GM19043 (cell line): ENCODE measurements at regions not wholly inside any gene's neighbourhood (a gene's known extent, or its start where the extent isn't known, plus 50 kb on each side); places are given as distances from the start of the nearest gene placed in this dataset.
"Not testable (repeated sequence)": the region's sequence is repeated elsewhere in the genome, so short reads cannot be mapped to it uniquely, and the experiment has no call there.

Source experiments
- ATAC-seq: cut with Tn5 transposase; IDR thresholded peaks from one replicate; pipeline ENCODE4 v1.9.1; 2021; ENCODE audit warnings: low read depth; ENCODE audit not compliant: unreplicated experiment

DNA sequence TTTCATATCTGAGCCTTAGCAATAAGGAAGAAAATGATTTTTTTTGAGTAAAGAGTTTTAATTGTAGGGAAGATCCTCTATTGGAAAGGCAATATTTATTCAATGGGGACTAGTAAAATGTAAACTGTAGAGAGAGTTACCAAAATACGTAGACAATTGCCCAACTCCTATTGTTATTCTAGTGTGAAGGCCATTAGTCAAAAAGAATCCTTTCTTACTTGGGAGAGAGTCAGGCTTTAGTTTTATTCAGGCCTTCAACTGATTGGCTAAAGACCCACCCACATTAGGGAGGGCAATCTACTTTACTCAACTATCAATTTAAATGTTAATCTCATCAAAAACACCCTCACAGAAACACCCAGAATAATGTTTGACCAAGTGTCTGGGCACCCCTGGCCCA is 485.8 kb upstream of the ATXN7L3B start:
- no peak for ATAC-seq

DNA sequence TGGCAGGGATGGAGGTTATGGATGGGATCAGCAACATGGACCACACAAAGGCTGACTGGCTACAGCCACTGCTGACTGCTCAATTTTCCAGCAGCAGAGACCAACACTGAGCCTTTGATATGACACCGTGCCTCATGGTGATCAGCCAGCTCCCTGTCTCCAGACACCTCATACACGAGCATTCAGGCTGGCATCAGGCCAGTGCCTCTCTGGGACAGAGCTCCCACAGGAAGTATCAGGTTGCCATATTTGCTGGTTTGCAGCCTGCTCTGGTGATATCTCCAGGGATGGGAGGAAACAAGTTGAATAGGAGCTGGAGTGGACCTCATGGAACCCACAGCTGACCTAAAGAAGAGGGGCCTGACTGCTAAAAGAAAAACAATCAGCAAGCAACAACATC is 471.2 kb upstream of the ATXN7L3B start:
- no peak for ATAC-seq

DNA sequence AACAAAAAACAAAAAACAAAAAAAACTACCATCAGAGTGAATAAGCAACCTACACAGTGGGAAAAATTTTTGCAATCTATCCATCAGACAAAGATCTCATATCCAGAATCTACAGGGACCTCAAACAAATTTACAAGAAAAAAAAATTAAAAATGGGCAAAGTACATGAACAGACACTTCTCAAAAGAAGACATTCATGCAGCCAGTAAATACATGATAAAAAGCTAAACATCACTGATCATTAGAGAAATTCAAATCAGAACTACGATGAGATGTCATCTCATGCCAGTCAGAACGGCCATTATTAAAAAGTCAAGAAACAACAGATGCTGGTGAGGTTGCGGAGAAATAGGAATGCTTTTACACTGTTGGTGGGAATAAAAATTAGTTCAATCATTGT is 466.5 kb upstream of the ATXN7L3B start:
- ATAC-seq: no peak

DNA sequence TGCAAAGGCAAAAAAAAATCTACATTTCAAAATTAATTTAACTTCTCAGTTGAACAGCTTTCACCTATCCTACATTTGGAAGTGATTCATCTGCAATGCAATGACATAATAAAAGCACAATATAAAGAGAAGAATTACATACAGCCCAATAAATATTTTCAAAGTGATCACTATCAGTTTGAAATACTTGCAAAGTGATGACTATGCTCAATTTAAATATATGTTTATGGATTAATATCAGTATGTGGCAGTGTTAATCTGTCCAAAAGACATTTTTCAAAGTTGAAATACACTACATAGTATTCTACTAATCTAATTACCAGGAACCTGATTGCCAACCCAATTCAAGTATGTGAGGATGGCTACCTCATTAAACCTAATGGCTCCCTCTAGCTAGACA is 460.7 kb upstream of the ATXN7L3B start:
- ATAC-seq: no peak

DNA sequence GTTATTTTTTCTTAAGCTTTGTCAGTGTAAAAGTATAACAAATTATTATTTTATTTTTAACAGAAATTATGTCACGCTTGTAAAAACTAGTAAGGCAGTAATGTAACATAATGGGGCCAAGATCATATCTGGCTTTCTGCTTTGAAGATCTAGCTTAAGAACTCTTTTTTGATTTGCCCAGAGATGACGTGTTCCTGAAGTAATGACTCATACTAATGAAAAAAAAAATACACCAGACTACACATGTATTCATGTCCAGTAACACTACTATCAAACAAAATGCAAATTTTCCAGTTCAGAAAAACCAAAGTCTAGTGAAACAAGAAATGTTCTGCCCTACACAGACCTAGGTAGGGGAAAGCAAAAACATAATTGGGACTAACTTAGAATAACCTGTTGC is 432.2 kb upstream of the ATXN7L3B start:
- ATAC-seq: no peak

DNA sequence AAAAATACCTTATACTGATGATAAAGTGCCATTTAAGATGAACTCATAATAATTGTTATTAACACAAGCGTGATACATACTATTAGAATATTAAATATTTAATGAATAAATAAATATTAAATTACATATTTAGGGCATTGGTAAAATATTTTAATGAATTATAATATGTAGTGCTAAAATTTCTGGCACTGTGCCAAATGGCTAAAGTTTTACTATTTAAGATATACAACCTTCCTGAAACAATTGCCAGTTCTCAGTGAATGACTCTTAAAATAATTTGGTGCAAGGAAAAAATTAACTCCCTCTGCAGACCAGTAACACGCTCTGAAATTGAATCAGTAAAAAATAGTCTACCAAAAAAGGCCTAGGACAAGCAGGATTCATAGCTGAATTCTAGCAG is 428.9 kb upstream of the ATXN7L3B start:
- ATAC-seq: no peak

DNA sequence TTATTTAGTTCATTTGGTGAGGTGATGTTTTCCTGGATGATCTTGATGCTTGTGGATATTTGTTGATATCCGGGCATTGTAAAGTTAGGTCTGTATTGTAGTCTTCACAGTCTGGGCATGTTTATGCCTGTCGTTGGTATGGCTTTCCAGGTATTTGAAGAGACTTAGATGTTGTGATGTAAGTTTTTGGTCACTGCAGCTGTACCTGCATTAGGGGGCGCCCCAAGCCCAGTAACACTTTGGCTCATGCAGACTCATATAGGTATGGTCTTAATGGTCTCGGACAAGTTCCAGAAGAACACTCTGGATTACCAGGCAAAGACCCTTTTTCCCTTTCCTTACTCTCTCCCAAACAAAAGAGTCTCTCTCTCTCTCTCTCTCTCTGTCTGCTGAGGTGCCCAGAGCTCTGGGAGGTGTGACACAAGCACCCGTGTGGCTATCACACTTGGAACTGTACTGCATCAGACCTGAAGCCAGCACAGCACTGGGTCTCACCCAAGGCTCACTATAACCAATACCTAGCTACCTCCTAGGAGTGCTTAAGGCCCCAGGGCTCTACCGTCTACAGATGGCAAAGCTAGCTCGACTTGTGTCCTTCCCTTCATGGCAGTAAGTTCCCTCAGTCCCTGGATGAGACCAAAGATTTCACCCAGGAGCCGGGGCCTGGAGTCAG is 425.8 kb upstream of the ATXN7L3B start:
- ATAC-seq: no peak

DNA sequence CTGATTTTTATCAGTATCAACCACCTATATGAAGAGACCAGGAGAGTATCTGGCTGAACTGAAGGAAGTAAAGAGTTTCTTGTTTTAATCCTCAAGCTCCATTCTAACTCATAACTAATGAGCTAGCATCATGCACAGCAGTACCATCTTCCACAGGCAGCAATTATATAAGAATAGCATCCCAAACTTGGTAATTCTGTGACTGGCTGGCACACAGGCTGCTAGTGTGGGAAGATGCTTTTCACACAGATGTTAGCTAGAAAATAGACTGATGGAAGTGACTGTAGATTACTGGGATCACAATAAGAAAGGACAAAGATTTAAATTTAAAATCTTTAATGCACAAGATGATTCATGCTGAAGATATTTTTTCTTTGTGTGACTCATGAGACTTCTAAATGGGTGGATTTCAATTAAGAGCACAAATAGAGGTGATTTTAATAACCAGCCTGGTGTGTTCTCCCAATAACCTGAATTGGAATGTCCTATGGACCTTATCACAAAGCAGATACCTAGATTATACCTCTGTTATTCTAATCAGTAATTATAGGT is 417.7 kb upstream of the ATXN7L3B start:
- no peak for ATAC-seq

DNA sequence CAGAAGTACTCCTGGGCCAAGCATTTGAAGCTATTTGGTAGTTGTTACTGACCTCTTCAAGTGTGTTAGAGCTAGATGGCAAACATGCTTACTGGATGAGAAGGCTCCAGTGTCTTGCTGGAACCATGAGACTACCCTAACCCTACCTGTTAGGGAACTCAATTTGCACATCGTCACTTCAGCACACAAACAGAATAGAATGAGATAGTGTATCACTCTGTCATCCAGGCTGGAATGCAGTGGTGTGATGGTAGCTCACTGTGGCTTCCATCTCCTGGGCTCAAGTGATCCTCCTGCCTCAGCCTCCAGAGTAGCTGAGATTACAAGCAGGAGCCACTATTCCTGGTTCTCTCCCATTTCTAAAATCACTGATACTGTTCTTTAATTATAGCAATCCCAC is 417.0 kb upstream of the ATXN7L3B start:
- no peak for ATAC-seq

DNA sequence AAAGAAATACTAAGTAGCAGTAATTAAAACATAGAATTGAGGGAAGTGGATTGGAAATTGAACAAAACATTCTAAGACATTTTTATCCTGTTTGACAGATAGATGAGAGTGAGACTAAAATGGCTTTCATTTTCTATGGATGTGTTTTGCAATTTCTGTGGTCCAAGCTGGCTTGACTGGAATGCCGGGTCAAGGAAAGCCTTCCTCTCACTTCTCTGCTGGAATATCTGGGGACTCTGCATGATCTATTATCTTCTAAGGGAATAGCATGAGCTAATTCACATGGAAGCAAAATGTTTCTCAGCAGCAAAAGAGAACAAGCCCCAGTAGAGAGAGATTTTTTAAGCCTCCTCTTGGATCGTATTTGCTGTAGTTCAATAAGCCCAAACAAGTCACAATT is 407.9 kb upstream of the ATXN7L3B start:
- ATAC-seq: no peak

DNA sequence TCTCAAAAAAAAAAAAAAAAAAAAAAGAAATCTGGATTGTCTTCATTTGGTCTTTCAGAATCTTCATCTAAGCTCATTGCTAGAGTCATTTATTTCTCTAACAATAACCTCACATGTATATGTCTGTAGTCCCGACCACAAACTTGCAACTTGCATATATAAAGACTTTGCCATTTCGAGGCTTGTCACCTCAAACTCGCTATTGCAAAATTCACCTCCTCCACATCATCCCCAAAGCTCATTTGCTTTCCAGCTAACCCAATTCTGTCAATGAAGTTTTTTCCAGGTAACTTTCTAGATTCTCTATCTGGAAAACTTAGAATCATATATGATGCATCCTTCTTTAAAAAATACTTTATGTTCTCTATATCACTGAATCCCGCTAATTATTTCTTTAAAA is 393.2 kb upstream of the ATXN7L3B start:
- ATAC-seq: no peak

DNA sequence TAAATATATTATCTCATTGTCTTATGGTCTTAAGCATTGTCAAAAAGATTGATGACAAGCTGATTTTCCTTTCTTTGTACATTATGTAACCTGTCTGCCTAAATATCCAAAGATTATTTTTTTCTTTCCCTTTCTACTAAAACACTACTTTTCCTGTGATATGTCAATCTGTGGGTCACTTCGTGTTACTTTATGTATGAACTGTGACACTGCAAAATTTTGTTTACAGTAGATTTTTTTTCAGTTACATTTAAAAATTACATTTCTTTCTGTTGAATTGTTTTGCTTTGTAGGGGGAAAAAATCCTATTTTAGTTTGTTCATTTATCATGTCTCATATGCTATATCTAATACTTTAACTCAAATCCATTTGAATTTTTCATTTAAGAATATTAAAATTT is 392.3 kb upstream of the ATXN7L3B start:
- ATAC-seq: no peak

DNA sequence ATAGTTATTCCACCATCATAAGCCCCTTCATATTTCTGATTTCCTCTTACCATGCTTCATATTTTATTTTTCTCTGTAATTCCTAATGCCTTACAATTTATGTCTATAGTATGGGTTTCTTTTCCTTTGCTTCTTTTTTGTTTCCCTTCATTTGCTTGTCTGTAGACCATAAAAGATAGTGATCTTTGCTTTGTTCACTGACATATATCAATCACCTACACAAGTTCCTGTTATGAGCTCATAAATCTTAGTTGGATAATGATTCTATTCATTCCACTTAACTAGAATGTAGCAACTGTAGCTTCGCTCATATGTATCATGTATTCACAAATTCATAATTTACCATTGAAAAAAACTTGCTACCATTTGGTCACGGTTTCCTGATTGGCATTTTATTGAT is 388.8 kb upstream of the ATXN7L3B start:
- ATAC-seq: no peak

DNA sequence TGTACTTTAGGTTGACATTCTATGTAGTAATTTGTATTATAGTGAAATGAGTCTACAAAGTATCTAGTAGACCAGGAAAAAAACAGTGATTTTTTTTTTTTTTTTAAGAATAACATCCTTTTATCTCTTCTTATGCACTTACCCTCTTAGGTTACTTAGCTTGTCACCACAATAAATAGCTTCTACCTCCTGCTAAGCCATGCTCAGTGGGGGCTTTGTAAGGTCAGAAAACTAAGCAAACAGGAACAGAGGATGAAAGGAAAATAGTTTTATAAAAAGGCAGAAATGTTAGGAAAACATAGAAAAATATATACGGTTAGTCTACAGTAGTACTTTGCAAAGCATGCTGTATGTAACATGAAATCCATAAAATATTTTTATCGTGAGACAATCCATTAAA is 385.3 kb upstream of the ATXN7L3B start:
- ATAC-seq: no peak

DNA sequence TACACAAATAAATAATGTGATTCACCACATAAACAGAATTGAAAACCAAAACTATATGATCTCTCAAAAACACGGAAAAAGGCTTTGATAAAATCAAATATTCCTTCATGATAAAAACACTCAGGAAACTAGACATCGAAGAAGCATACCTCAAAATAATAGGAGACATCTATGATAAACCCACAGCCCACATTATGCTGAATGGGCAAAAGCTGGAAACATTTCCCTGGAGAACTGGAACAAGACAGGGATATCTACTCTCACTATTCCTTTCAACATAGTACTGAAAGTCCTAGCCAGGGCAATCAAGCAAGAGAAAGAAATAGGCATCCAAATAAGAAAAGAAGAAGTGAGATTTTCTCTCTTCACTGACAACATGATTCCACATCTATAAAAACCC is 371.5 kb upstream of the ATXN7L3B start:
- ATAC-seq: no peak

DNA sequence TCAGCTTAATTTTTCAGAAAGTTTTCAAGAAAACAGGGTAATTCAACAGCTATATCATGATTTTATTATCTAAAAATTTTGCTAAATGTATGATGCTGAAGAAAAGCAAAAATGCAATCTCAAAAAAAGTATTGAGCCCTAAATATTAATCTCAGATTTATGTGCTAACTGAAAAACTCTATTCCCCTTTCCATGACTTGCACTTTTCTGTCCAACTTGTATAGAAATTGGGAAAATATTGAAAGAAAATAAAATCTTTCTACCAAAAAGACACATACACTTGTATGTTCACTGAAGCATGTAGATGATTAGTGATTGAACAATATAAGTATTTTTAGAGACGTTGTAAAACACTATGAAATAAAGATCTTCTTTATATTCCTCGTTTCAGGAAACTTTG is 368.0 kb upstream of the ATXN7L3B start:
- ATAC-seq: no peak

DNA sequence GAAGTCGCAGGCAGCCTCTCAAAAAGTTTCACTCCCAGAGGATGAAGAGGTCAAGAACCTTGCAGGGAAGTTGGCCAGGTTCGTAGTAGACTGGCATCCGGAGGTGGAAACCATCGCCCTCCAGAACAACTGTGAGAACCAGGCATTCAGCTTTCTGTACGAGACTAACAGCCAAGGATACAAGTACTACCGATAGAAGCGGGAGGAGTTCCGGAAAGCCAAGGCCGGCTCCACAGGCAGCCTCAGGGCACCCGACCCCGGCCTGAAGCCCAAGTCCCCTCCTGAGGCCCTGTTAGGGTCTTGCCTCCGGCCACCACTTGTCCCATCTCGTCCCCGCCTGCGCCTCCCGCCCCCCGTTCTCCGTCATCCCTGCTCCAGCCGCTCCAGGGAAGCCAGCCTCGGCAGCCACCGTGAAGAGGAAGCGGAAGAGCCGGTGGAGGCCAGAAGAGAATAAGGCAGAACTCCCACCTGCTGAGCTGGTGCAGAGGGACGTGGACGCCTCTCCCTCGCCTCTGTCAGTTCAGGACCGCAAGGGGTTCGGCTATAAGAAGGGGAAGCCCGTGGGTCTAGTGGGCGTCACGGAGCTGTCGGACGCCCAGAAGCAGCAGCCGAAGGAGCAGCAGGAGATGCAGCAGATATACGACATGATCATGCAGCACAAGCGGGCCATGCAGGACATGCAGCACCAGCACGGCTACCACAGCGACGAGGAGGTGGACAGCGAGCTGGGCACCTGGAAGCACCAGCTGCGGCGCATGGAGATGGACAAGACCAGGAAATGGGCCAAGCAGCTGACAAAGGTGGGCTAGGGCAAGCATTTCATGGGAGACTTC is 366.8 kb upstream of the ATXN7L3B start:
- no peak for ATAC-seq

DNA sequence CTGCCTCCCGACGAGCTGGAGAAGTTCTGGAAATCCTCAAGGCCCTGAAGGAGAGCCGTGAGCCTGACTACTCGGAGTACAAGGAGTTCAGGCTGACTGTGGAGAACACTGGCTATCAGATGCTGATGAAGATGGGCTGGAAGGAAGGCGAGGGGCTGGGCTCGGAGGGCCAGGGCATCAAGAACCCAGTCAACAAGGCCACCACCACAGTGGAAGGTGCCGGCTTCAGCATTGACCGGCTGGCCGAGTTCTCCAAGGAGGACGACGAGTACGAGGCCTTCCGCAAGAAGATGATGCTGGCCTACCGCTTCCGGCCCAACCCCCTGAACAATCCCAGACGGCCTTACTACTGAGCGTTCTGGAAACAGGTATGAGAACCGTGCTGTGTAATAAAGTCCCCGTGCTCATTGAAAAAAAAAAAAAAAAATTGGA is 366.1 kb upstream of the ATXN7L3B start:
- no peak for ATAC-seq

DNA sequence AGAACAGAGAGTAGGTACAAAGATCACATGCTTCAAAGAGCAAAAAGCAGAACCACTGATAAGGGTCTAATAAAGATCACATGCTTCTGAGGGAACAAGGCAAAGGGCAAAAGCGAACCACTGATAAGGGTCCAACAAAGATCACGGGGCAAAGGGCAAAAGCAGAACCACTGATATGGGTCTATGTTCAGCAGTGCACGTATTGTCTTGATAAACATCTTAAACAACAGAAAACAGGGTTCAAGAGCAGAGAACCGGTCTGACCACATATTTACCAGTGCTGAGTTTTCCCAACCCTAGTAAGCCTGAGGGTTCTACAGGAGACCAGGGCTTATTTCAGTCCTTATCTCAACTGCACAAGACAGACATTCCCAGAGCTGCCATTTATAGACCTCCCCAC is 362.7 kb upstream of the ATXN7L3B start:
- not testable (repeated sequence) for ATAC-seq

DNA sequence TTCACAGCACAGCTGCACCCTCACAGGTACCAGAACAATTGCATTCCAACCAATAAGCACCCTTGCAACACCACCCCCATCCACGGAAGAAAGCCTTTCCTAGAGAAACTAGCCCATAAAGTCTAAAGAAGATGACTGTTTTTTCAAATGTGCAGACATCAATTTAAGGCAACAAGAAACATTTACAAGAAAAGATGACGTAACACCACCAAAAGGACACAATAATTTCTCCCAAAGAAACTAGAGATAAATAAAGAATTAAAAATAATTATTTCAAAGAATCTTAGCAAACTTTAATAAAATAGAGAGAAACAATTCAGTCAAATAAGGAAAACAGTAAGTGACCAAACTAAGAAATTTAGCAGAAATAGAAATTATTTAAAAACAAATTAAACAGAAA is 352.3 kb upstream of the ATXN7L3B start:
- ATAC-seq: no peak

DNA sequence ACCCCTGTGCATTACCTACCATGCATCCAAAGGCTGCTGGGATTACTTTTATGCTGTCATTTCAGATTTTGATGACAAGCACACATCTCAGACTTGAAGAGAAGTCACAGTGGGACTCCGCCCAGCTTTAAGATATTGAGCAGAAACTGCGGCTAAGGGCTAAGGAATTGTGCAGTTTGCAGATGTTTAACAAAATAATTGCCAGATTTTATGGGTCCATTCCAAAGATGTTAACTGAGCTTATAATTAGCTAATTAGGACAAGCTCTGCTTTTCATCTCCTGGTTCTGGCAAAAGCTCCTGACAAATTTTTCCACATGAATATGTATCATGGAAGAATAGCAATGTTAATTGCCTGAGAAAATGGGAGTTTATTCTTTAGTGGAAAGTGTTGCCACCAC is 344.4 kb upstream of the ATXN7L3B start:
- ATAC-seq: no peak

DNA sequence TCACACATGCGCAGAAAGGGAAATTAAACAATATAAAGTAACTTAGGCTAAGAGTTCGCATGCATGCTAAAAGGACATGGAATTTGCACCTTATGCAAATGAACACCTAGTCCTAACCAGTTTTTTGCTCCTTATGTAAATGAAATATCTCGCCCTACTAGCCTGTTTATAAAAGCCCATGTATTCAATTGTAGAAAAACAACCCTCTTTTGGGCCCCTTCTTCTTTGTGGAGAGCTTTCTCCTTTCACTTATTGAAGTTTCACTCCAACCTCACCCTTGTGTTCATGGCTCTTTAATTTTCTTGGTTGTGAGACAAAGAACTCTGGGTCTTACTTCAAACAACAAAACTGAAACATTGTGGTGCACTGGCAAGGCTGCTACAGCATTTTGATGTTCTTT is 333.4 kb upstream of the ATXN7L3B start:
- no peak for ATAC-seq
